ENCODE measurements at regions not wholly inside any gene's neighbourhood (a gene's known extent, or its start where the extent isn't known, plus 50 kb on each side); places are given as distances from the start of the nearest gene placed in this dataset.

- TF ChIP-seq CTCF (IDR thresholded peaks at IDR 0.05) (no peak), POLR2A (IDR thresholded peaks at IDR 0.05) (no peak)
Observed at GRCh38 chr2:51649366-51649765, 617.4 kb upstream of the NRXN1 start.

Measured in right lobe of liver (tissue), 4 donors.